Astrocyte of the cerebellum (primary cell): ENCODE measurements at regions not wholly inside any gene's neighbourhood (a gene's known extent, or its start where the extent isn't known, plus 50 kb on each side); places are given as distances from the start of the nearest gene placed in this dataset.

ENCODE experiments used
- DNase-seq: peaks from one replicate; pipeline ENCODE4 v3.0.0-alpha.2; 2011; ENCODE audit warnings: low read depth
- H3K4me3 ChIP-seq: 2 replicates; pipeline ENCODE4 v1.5.1; 2011; ENCODE audit warnings: mild to moderate bottlenecking, low read depth, low read length, moderate library complexity
- in situ Hi-C: cut with HindIII; loops from 2 replicates; pipeline ENCODE4 v1.10.0; 2017; ENCODE audit warnings: low sequenced_read_pairs
- TF ChIP-seq, protein P1 (sequence below): IDR thresholded peaks from 2 replicates; pipeline ENCODE4 v1.5.1; 2012; ENCODE audit warnings: low read length, low read depth, moderate library complexity, mild to moderate bottlenecking; ENCODE audit errors: missing control alignments

DNA sequence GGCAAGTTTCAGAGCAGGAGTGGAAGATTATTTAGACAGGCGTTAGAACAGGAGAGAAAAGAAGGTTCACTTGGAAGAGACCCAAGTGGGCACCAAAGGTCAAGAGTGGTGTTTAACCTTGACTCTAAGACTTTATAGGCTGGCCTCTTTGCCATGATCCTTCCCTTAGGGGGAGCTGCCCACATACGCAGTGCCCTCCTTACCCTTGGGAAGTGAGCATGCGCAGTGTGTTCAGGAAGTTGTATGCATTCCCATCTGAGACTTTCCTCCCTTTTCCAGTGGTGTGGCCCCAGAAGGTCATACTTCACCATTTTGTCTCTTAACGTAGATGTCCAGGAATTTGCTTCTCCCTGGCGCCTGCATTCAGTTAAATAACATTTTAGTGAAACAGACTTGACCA, 95.8 kb downstream of the CXCL12 start:
- H3K4me3 ChIP-seq = no peak overlapping the region
- in situ Hi-C loops = no loop called here
- TF ChIP-seq, protein P1, sequence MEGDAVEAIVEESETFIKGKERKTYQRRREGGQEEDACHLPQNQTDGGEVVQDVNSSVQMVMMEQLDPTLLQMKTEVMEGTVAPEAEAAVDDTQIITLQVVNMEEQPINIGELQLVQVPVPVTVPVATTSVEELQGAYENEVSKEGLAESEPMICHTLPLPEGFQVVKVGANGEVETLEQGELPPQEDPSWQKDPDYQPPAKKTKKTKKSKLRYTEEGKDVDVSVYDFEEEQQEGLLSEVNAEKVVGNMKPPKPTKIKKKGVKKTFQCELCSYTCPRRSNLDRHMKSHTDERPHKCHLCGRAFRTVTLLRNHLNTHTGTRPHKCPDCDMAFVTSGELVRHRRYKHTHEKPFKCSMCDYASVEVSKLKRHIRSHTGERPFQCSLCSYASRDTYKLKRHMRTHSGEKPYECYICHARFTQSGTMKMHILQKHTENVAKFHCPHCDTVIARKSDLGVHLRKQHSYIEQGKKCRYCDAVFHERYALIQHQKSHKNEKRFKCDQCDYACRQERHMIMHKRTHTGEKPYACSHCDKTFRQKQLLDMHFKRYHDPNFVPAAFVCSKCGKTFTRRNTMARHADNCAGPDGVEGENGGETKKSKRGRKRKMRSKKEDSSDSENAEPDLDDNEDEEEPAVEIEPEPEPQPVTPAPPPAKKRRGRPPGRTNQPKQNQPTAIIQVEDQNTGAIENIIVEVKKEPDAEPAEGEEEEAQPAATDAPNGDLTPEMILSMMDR = no peak
- no peak for DNase-seq

DNA sequence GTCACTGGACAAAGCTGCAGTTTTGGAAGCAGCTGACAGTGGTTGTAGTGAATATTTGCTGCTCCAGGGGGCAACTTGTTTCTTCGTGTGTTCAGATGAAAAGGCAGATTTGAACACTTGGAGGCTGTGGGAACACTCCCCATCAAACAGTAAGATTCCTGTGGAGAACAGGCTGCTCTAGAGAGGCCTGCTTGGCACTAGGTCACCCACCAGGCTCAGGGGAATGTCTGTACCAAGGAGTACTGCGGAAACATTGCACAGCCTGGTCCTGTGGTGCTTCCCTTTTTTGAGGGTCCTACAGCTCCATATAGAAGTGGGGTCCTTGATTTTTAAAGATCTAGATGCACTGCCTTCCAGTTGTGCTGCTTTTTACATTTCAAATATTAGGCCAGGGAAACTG, 97.5 kb downstream of the CXCL12 start:
- H3K4me3 ChIP-seq = no peak overlapping the region

GRCh38 chr10:44284198-44285084, 100.5 kb downstream of the CXCL12 start:
- in situ Hi-C loops = no loop called here
- TF ChIP-seq, protein P1 = no peak

More for the DNA sequence above, 97.5 kb downstream of the CXCL12 start:
- in situ Hi-C loops = no loop called here
- TF ChIP-seq, protein P1 = no peak
- no peak for DNase-seq

DNA sequence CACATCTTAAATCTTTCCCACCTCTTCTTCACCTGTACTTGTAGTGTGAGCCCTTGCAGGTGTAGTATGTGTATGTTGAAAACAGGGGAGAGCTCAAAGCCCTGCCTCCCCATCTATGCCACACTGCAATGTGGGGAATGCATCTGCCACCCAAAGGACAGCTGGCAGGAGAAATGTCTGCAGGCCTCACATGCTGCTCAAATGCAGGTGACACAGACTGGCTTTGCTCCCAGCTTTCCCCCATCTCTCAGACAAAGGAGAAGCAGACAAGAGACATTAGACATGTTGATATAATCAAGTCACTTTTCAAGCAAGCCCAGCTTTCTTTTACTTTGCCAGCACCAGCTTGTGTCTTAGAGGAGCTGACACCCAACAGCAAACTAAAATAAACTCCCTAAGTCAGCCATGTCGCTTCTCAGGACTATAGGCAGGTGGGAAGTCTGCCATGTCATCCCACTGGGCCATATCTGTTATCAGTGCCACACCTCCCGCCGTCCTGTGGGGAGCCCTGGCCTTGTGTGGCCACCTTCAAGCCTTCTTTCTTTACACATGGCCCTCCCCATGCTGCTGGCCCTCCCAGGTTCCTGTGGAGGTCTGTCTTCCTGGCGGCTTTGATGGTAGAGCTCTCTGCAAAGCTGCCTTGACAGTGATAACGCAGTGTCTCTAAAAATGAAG, 102.1 kb downstream of the CXCL12 start:
- no peak overlapping the region for H3K4me3 ChIP-seq
- in situ Hi-C loops = no loop called here
- TF ChIP-seq, protein P1 = no peak
- no peak for DNase-seq

More at GRCh38 chr10:44284198-44285084, 100.5 kb downstream of the CXCL12 start:
- DNase-seq = no peak
- no peak overlapping the region for H3K4me3 ChIP-seq

GRCh38 chr10:44281662-44282061, 103.2 kb downstream of the CXCL12 start:
- no peak overlapping the region for H3K4me3 ChIP-seq
- in situ Hi-C loops = no loop called here
- TF ChIP-seq, protein P1 = no peak
- DNase-seq = no peak

GRCh38 chr10:44281089-44281613, 103.7 kb downstream of the CXCL12 start:
- H3K4me3 ChIP-seq = no peak overlapping the region
- in situ Hi-C loops = no loop called here
- TF ChIP-seq, protein P1 = no peak
- DNase-seq = no peak
